ENCODE measurements at regions not wholly inside any gene's neighbourhood (a gene's known extent, or its start where the extent isn't known, plus 50 kb on each side); places are given as distances from the start of the nearest gene placed in this dataset.

GRCh38 chr15:46265664-46266347, 631.0 kb downstream of the SQOR start (continued):
- TF ChIP-seq ZBTB11 (CRISPR knock-in tag; IDR thresholded peaks at IDR 0.05): no peak
- TF ChIP-seq SUPT20H (IDR thresholded peaks at IDR 0.05; ENCODE audit: borderline replicate concordance, control insufficient read depth, low read depth, low read length): no peak
- TF ChIP-seq CHD1 (IDR thresholded peaks at IDR 0.05; ENCODE audit: low read depth, low read length): no peak
- no peak for TF ChIP-seq ZSCAN29 (IDR thresholded peaks at IDR 0.05)
- no peak for TF ChIP-seq KLF5 (IDR thresholded peaks at IDR 0.05; ENCODE audit: partially characterized antibody)
- TF ChIP-seq, protein P1, sequence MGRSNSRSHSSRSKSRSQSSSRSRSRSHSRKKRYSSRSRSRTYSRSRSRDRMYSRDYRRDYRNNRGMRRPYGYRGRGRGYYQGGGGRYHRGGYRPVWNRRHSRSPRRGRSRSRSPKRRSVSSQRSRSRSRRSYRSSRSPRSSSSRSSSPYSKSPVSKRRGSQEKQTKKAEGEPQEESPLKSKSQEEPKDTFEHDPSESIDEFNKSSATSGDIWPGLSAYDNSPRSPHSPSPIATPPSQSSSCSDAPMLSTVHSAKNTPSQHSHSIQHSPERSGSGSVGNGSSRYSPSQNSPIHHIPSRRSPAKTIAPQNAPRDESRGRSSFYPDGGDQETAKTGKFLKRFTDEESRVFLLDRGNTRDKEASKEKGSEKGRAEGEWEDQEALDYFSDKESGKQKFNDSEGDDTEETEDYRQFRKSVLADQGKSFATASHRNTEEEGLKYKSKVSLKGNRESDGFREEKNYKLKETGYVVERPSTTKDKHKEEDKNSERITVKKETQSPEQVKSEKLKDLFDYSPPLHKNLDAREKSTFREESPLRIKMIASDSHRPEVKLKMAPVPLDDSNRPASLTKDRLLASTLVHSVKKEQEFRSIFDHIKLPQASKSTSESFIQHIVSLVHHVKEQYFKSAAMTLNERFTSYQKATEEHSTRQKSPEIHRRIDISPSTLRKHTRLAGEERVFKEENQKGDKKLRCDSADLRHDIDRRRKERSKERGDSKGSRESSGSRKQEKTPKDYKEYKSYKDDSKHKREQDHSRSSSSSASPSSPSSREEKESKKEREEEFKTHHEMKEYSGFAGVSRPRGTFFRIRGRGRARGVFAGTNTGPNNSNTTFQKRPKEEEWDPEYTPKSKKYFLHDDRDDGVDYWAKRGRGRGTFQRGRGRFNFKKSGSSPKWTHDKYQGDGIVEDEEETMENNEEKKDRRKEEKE (IDR thresholded peaks at IDR 0.05): no peak
- no peak for TF ChIP-seq NKRF (conservative IDR thresholded peaks at IDR 0.05)
- TF ChIP-seq, protein P2, sequence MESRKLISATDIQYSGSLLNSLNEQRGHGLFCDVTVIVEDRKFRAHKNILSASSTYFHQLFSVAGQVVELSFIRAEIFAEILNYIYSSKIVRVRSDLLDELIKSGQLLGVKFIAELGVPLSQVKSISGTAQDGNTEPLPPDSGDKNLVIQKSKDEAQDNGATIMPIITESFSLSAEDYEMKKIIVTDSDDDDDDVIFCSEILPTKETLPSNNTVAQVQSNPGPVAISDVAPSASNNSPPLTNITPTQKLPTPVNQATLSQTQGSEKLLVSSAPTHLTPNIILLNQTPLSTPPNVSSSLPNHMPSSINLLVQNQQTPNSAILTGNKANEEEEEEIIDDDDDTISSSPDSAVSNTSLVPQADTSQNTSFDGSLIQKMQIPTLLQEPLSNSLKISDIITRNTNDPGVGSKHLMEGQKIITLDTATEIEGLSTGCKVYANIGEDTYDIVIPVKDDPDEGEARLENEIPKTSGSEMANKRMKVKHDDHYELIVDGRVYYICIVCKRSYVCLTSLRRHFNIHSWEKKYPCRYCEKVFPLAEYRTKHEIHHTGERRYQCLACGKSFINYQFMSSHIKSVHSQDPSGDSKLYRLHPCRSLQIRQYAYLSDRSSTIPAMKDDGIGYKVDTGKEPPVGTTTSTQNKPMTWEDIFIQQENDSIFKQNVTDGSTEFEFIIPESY (IDR thresholded peaks at IDR 0.05): no peak
- TF ChIP-seq PAX5 (IDR thresholded peaks at IDR 0.05; ENCODE audit: borderline replicate concordance, low read depth, low read length): no peak
- no peak for TF ChIP-seq TCF7 (IDR thresholded peaks at IDR 0.05; ENCODE audit: borderline replicate concordance)

All from GM12878 (cell line).